GM12801 (cell line): ENCODE measurements at regions not wholly inside any gene's neighbourhood (a gene's known extent, or its start where the extent isn't known, plus 50 kb on each side); places are given as distances from the start of the nearest gene placed in this dataset.

ENCODE experiments used
- TF ChIP-seq, protein P1 (sequence below): IDR thresholded peaks from one replicate; pipeline ENCODE4 v1.5.1; 2011; ENCODE audit warnings: control low read depth; ENCODE audit not compliant: insufficient read length; ENCODE audit errors: extremely low read depth

DNA sequence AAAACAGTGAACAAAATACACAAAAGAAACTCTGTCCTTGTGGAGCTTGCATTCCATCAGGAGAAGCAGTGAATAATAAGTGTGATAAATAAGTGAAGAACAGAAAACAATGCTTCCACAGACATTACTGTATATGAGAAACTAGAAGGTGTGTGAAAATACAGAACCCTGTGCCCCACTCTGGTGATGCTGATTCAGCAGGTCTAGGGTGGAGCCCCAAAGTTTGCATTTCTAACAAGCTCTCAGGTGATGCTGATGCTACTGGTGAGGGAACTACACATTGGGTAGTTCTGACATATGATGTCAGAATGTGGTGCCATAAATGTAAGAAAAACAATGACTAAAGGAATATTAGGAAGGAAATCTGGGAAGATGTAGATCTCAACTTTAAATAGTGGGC lies 601.4 kb upstream of the BTBD3 start:
- TF ChIP-seq, protein P1, sequence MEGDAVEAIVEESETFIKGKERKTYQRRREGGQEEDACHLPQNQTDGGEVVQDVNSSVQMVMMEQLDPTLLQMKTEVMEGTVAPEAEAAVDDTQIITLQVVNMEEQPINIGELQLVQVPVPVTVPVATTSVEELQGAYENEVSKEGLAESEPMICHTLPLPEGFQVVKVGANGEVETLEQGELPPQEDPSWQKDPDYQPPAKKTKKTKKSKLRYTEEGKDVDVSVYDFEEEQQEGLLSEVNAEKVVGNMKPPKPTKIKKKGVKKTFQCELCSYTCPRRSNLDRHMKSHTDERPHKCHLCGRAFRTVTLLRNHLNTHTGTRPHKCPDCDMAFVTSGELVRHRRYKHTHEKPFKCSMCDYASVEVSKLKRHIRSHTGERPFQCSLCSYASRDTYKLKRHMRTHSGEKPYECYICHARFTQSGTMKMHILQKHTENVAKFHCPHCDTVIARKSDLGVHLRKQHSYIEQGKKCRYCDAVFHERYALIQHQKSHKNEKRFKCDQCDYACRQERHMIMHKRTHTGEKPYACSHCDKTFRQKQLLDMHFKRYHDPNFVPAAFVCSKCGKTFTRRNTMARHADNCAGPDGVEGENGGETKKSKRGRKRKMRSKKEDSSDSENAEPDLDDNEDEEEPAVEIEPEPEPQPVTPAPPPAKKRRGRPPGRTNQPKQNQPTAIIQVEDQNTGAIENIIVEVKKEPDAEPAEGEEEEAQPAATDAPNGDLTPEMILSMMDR, result no peak

DNA sequence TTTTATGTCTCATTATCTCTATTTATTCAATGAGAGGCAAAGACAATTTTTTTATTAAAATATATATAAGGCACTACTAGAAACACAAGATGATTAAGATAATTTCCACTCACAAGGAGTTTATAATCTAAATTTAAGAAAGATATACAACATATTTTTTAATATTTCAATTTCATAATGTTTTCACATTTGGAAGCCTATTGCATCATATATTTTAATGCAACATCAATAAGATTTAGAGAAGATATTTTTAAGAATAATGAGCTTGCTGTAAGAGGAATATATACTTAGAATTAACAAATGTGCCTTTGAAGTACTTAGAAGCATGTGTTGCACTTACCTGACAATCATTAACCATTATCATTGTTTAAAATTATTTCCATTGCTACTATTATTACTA lies 597.7 kb upstream of the BTBD3 start:
- TF ChIP-seq, protein P1, result no peak

GRCh38 chr20:11323816-11324215 lies 593.9 kb upstream of the BTBD3 start:
- TF ChIP-seq, protein P1, result no peak

DNA sequence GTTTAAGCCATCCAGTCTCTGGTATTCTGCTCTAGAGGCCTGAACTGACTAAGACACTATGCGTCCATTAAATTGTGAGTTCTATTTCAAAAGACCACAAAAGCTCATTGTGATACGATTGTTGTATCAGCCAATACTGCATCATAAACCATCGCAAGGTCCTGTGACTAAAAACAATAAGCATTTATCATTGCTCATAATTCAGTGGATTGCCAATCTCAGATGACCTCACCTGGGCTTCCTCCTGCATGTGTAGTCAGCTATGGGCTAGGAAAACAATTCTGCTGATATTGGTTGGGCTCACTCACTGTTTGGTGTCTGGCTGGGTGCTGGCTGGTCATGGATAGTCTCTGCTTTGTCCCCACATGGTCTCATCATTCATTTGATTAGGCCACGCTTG lies 592.7 kb upstream of the BTBD3 start:
- TF ChIP-seq, protein P1, result no peak

DNA sequence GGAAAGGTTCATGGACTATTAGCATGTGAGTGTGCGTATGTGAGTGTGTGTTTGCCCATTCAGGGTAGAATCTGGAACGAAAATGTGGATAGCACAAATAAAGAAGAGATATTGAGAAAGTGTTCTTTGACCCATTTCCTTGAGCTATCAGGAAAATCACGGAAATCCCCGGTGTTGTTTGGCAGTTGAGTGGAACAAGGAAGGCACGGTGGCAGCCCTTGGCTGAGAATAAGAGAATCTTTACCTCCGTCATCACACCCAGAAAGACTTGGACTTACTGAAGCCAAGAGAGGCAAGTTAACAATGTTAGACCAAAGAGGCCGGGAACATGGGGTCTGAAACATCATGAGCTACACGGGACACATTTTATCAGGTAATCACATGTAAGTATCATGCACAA lies 588.9 kb upstream of the BTBD3 start:
- TF ChIP-seq, protein P1, result no peak

DNA sequence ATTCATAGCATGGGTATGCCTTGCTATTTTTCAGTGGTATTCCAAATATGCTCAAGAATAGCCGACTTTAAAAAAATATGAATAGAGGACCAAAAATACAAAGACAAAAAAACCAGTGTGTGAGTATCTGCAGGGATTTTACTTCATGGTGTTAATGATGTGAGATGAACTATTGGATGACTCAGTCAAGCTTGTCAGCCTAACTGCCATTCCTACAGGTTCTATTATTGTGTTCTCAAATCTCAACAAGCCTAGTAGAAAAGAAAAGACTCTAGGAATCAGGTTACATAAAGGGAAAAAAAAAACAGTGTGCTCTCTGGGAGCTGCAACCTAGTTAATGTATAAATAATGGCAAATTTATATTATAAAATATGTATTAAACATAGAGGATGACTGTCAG lies 588.4 kb upstream of the BTBD3 start:
- TF ChIP-seq, protein P1, result no peak

DNA sequence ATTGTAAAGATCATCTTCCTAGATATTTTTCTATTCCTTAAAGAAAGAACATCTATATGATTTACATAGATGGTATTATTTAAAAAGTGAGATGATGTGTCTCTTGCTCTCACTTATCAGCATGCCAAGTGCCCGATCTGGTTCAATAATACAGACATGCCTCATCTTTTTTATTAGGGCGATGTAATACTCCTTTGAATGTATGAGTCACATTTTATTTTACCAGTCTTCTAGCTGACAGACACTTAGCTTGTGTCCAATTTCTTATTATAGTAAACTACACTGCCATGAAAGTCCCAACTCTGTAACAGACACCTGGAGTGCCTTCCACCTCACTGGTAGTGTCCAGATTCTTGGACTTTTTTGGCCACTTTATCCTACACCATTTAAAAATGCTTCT lies 586.6 kb upstream of the BTBD3 start:
- TF ChIP-seq, protein P1, result no peak

DNA sequence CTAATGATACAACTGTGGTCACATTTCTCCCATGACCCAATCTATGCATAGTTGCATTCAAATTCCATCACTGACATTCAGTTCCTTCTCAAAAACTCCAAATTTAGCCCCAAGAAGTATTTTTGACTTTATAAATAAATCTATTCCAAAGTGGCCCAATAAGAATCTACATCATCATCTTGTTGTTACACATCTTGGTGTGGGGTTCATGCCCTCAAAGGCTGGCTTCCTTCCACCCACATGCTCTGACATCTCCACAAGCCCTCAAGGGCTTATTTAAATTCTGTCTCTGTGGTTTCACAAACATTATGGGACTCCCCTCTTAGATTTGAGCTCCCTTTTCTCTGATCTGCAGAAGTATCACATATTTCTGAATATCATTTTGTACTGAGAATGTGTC lies 585.3 kb upstream of the BTBD3 start:
- TF ChIP-seq, protein P1, result no peak
